Prostate gland (tissue), 2 donors: ENCODE measurements at regions not wholly inside any gene's neighbourhood (a gene's known extent, or its start where the extent isn't known, plus 50 kb on each side); places are given as distances from the start of the nearest gene placed in this dataset.

Experiments
- DNase-seq: peaks from one replicate; pipeline ENCODE4 v3.0.0-alpha.2; 2019; ENCODE audit warnings: low spot score
- H3K27ac ChIP-seq, 2 donors: fragments of 200-600 bp; sonication (generic); 2 replicates each; pipeline ENCODE4 v1.5.1; 2017 to 2019
- H3K27me3 ChIP-seq: fragments of 200-600 bp; sonication (generic); replicated peaks from 2 replicates; pipeline ENCODE4 v1.5.1; 2019; ENCODE audit not compliant: insufficient read depth
- H3K36me3 ChIP-seq, 2 donors: fragments of 200-600 bp; sonication (generic); 1 replicate in 1 of 2; 2 replicates in 1 of 2; pipeline versions ENCODE4 v1.5.1 to v1.8.1; 2017 to 2019
- H3K4me1 ChIP-seq: fragments of 200-600 bp; sonication (generic); replicated peaks from 2 replicates; pipeline ENCODE4 v1.5.1; 2019
- H3K4me3 ChIP-seq, 2 donors: fragments of 200-600 bp; sonication (generic); 2 replicates each; pipeline ENCODE4 v1.5.1; 2017 to 2019
- H3K9me3 ChIP-seq: fragments of 200-600 bp; sonication (generic); 2 replicates; pipeline ENCODE4 v1.5.1; 2017
- POLR2A ChIP-seq: fragments of 450-650 bp; IDR thresholded peaks from one replicate; pipeline ENCODE4 v1.6.1; 2016; ENCODE audit warnings: antibody characterized with exemption, mild to moderate bottlenecking
- POLR2AphosphoS5 ChIP-seq: sonication (generic); formaldehyde crosslinking; IDR thresholded peaks from one replicate; pipeline ENCODE4 v1.6.1; 2017; ENCODE audit warnings: antibody characterized with exemption
- WGBS: methylation state at CpG from one replicate; pipeline ENCODE4 v1.1.5; 2018; 5-methylcytosine and 5-hydroxymethylcytosine counted together
- intact Hi-C: fragments of 100-400 bp; cut with DNase I; formaldehyde crosslinking; loops from one replicate; pipeline ENCODE4 v1.14.2; 2022
- TF ChIP-seq, protein P1 (sequence below), 4 experiments: fragments of 200-600 bp in 2 of 4; fragments of 450-650 bp in 2 of 4; sonication (generic) in 2 of 4; IDR thresholded peaks; 1 replicate in 3 of 4; 2 replicates in 1 of 4; pipeline ENCODE4 v1.5.1; 2016 to 2019; ENCODE audit warnings: antibody characterized with exemption in 4 of 4, mild to moderate bottlenecking in 2 of 4, moderate library complexity in 2 of 4

DNA sequence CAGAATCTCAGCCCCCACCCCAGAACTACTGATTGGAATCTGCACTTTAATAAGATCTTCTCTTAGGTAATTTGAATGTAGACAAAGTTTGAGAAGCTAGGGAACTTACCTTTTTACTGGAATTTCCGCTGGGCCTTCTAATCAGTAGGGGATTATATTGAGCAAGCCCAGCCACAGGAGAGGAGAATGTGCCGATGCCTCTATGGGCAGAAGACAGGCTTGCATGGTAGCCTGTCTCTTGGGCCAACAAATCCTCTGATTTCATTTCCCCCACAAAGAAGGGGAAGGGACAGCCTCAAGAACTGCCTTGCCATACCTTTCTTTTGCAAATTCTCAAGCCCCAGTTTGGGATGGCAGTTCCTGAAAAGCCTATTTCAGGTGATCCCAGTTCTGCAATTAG, 163.4 kb upstream of the BDNF start:
- TF ChIP-seq, protein P1, sequence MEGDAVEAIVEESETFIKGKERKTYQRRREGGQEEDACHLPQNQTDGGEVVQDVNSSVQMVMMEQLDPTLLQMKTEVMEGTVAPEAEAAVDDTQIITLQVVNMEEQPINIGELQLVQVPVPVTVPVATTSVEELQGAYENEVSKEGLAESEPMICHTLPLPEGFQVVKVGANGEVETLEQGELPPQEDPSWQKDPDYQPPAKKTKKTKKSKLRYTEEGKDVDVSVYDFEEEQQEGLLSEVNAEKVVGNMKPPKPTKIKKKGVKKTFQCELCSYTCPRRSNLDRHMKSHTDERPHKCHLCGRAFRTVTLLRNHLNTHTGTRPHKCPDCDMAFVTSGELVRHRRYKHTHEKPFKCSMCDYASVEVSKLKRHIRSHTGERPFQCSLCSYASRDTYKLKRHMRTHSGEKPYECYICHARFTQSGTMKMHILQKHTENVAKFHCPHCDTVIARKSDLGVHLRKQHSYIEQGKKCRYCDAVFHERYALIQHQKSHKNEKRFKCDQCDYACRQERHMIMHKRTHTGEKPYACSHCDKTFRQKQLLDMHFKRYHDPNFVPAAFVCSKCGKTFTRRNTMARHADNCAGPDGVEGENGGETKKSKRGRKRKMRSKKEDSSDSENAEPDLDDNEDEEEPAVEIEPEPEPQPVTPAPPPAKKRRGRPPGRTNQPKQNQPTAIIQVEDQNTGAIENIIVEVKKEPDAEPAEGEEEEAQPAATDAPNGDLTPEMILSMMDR (IDR thresholded peaks at IDR 0.05), result no peak
- TF ChIP-seq POLR2AphosphoS5, result no peak
- no peak for TF ChIP-seq POLR2A
- intact Hi-C loops, result no loop called here
- H3K36me3 ChIP-seq, result no peaks in the 10 kb centered on the region
- H3K4me3 ChIP-seq, result no peak overlapping the region
- H3K9me3 ChIP-seq, result no peaks in the 10 kb centered on the region
- WGBS, result 70% methylated on average over 2 of the region's 2 CpGs
- DNase-seq, result no peak
- H3K27ac ChIP-seq, result no peak overlapping the region
- H3K4me1 ChIP-seq, result no peaks in the 10 kb centered on the region
- no peaks in the 10 kb centered on the region for H3K27me3 ChIP-seq

DNA sequence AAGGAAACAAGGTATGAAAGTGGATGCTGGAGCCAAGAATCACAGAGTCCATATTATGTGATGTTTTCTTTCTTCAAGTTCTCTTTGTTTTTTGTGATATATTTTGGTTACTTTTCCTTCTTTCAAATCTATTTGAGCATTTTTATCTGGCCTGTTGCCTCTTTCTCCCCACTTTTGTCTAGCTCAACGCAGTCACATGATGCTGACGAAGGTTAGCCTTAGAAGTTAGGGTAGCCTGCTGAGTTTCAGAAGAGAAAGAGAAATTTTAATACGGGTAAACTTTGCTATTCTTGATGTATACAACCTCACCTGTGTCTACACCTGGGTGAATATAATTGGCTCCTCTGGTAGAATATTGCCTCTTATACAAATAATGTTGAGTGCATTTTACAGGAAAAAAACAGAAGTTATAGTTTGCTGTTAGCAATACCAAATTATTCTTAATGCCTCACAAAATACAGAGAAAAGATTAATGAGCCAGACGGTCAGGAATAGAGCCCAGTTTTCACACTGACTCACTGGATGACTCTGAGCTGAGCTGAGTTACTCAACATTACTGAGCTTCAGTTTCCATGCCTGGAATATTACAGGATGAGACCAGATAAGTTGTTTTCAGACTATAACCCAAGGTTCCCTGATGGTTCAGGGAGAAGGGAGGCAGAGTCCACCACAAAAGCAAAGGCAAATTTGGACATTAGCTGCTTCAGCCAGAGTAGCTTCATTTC, 161.6 kb upstream of the BDNF start:
- Histone ChIP-seq H3K4me3 (no peak overlapping the region), H3K36me3 (no peaks in the 10 kb centered on the region), H3K27ac (no peak overlapping the region), H3K4me1 (no peaks in the 10 kb centered on the region), H3K27me3 (no peaks in the 10 kb centered on the region), H3K9me3 (no peaks in the 10 kb centered on the region)
- DNase-seq, result no peak
- WGBS, result 67% methylated on average over 4 of the region's 4 CpGs
- intact Hi-C loops, result no loop called here
- TF ChIP-seq POLR2A (no peak), POLR2AphosphoS5 (no peak)
- TF ChIP-seq, protein P1 (IDR thresholded peaks at IDR 0.05), result no peak

DNA sequence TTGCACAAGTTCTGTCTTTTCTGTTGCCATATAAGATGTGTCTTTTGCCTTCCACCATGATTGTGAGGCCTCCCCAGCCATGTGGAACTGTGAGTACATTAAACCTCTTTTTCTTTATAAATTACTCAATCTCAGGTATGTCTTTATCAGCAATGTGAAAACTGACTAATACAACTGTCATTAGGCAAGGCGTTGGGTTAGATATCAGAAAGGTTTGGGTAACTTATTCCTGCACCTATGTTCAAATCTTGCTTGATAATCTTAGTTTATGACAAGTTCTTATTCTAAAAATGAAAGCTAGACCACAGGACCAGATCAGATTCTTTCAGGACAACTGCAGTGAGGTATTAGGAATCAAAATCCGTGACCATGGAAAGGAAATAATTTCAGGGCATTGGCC, 160.6 kb upstream of the BDNF start:
- no peak overlapping the region for H3K27ac ChIP-seq
- TF ChIP-seq POLR2A (no peak), POLR2AphosphoS5 (no peak)
- TF ChIP-seq, protein P1 (IDR thresholded peaks at IDR 0.05), result no peak
- intact Hi-C loops, result no loop called here
- no peak for DNase-seq
- no peaks in the 10 kb centered on the region for H3K9me3 ChIP-seq
- H3K27me3 ChIP-seq, result no peaks in the 10 kb centered on the region
- H3K36me3 ChIP-seq, result no peaks in the 10 kb centered on the region
- WGBS, result 96% methylated on average over 2 of the region's 2 CpGs
- H3K4me3 ChIP-seq, result no peak overlapping the region
- H3K4me1 ChIP-seq, result no peaks in the 10 kb centered on the region

DNA sequence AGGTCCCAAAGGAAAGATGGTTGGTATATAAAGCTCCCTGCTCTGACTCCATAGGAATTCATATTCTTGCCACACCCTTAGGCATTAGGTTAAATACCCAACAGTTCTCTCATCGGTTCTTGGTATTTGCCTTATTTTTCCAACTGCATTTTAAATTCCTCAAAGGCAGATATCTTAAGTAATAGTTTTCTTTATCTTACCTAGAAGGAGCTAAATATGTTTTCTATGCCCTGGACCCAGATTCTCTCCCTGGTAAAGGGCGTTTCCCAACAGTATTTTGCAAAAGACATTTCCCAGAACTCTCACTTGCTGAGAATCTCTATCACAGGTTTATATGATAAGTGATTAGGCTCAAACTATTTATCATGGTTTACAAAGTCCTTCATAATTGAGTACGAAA, 158.6 kb upstream of the BDNF start:
- 93% methylated on average over 3 of the region's 3 CpGs for WGBS
- no peaks in the 10 kb centered on the region for H3K9me3 ChIP-seq
- no peaks in the 10 kb centered on the region for H3K4me1 ChIP-seq
- no peaks in the 10 kb centered on the region for H3K27me3 ChIP-seq
- no peak overlapping the region for H3K27ac ChIP-seq
- intact Hi-C loops, result no loop called here
- no peak overlapping the region for H3K4me3 ChIP-seq
- no peaks in the 10 kb centered on the region for H3K36me3 ChIP-seq
- TF ChIP-seq POLR2A (no peak), POLR2AphosphoS5 (no peak)
- TF ChIP-seq, protein P1 (IDR thresholded peaks at IDR 0.05), result no peak
- no peak for DNase-seq

DNA sequence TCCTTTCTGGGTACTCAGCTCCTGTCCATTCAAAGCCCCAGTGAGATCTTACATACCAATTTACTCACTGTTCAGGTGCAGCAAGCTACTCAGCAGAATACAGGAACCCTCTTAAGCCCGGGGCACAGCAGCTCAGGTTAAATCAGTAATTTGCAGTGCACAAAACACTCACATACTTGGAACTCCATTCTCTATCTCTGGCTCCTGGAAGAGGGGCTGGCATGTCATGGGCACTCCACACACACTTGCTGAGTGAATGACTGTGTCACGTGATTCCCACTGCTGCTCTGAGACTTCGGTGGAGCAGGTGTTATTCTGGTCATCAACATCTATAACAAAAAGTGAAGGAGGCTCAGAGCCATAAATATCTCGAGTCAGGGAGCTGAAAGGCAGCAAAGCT, 157.3 kb upstream of the BDNF start:
- intact Hi-C loops, result no loop called here
- TF ChIP-seq POLR2A, result no peak
- TF ChIP-seq POLR2AphosphoS5, result no peak
- TF ChIP-seq, protein P1 (IDR thresholded peaks at IDR 0.05), result no peak
- no peaks in the 10 kb centered on the region for H3K9me3 ChIP-seq
- no peaks in the 10 kb centered on the region for H3K4me1 ChIP-seq
- no peak overlapping the region for H3K27ac ChIP-seq
- DNase-seq, result no peak
- no peaks in the 10 kb centered on the region for H3K27me3 ChIP-seq
- WGBS, result 66% methylated on average over 4 of the region's 4 CpGs
- no peak overlapping the region for H3K4me3 ChIP-seq
- no peaks in the 10 kb centered on the region for H3K36me3 ChIP-seq
